Osteoblast (primary cell): ENCODE measurements at regions not wholly inside any gene's neighbourhood (a gene's known extent, or its start where the extent isn't known, plus 50 kb on each side); places are given as distances from the start of the nearest gene placed in this dataset.

Source experiments
- DNase-seq: peaks from one replicate; pipeline ENCODE4 v3.0.0; 2011; ENCODE audit warnings: low spot score, mixed read lengths; ENCODE audit not compliant: insufficient read length; ENCODE audit errors: missing footprints
- H2AFZ ChIP-seq: 2 replicates; pipeline ENCODE4 v1.6.0; 2011; ENCODE audit warnings: mild to moderate bottlenecking, low read length
- H3K27ac ChIP-seq: 2 replicates; pipeline ENCODE4 v1.5.1; 2011; ENCODE audit warnings: mild to moderate bottlenecking, low read depth, low read length, moderate library complexity
- H3K27me3 ChIP-seq: 2 replicates; pipeline ENCODE4 v1.6.0; 2012; ENCODE audit warnings: mild to moderate bottlenecking, control low read depth, inconsistent platforms, low read length, moderate library complexity; ENCODE audit not compliant: insufficient read depth
- H3K36me3 ChIP-seq: 2 replicates; pipeline ENCODE4 v1.5.1; 2011; ENCODE audit warnings: mild to moderate bottlenecking, low read length, control low read depth, moderate library complexity; ENCODE audit not compliant: insufficient read depth
- H3K4me1 ChIP-seq: 2 replicates; pipeline ENCODE4 v1.5.1; 2011; ENCODE audit warnings: mild to moderate bottlenecking, low read length, control low read depth, moderate library complexity; ENCODE audit not compliant: insufficient read depth
- H3K4me2 ChIP-seq: 2 replicates; pipeline ENCODE4 v1.6.0; 2011; ENCODE audit warnings: mild to moderate bottlenecking, low read length; ENCODE audit not compliant: insufficient read depth
- H3K4me3 ChIP-seq: fragments of 200-600 bp; sonication (generic); 3 replicates; pipeline ENCODE4 v1.5.1; 2012; ENCODE audit warnings: mild to moderate bottlenecking, low read length, inconsistent platforms; ENCODE audit not compliant: insufficient read depth
- H3K79me2 ChIP-seq: 2 replicates; pipeline ENCODE4 v1.6.0; 2012; ENCODE audit warnings: mild to moderate bottlenecking, low read length, control low read depth, inconsistent platforms; ENCODE audit not compliant: insufficient read depth
- H3K9me3 ChIP-seq: 2 replicates; pipeline ENCODE4 v1.5.1; 2011; ENCODE audit warnings: low read depth, low read length, control low read depth
- H4K20me1 ChIP-seq: 2 replicates; pipeline ENCODE4 v1.6.0; 2012; ENCODE audit warnings: mild to moderate bottlenecking, low read length, control low read depth; ENCODE audit not compliant: insufficient read depth
- TF ChIP-seq, protein P1 (sequence below): IDR thresholded peaks from 2 replicates; pipeline ENCODE4 v1.5.1; 2011; ENCODE audit warnings: mild to moderate bottlenecking, low read depth, low read length, moderate library complexity; ENCODE audit errors: extremely low read depth

DNA sequence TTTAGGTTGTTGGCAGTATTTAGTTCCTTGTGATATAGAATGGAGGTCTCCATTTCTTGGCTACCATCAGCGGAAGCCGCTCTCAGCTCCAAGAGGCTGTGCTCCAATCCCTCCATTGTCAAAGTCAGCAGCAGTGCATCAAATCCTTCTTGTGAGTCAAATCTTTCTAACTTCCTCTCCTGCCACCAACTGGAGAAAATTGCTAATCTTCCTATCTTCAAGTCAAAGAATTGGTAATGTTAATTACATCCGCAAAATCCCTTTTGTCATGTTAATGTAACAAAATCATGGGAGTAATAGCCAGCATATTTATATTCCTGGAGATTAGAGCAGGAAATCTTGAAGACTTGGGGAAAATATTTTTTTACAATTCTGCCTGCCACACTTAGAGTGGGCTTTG, 436.4 kb upstream of the DYNLRB2 start:
- Histone ChIP-seq H3K4me1 (peaks cover 15% of the 10 kb centered on the region), H3K4me2 (no peak overlapping the region), H3K27ac (no peak overlapping the region), H3K27me3 (no peaks in the 10 kb centered on the region), H3K9me3 (no peaks in the 10 kb centered on the region), H4K20me1 (no peaks in the 10 kb centered on the region), H3K4me3 (no peak overlapping the region), H3K36me3 (no peaks in the 10 kb centered on the region), H2AFZ (no peak overlapping the region), H3K79me2 (no peaks in the 10 kb centered on the region)
- DNase-seq = no peak
- TF ChIP-seq, protein P1, sequence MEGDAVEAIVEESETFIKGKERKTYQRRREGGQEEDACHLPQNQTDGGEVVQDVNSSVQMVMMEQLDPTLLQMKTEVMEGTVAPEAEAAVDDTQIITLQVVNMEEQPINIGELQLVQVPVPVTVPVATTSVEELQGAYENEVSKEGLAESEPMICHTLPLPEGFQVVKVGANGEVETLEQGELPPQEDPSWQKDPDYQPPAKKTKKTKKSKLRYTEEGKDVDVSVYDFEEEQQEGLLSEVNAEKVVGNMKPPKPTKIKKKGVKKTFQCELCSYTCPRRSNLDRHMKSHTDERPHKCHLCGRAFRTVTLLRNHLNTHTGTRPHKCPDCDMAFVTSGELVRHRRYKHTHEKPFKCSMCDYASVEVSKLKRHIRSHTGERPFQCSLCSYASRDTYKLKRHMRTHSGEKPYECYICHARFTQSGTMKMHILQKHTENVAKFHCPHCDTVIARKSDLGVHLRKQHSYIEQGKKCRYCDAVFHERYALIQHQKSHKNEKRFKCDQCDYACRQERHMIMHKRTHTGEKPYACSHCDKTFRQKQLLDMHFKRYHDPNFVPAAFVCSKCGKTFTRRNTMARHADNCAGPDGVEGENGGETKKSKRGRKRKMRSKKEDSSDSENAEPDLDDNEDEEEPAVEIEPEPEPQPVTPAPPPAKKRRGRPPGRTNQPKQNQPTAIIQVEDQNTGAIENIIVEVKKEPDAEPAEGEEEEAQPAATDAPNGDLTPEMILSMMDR = no peak

DNA sequence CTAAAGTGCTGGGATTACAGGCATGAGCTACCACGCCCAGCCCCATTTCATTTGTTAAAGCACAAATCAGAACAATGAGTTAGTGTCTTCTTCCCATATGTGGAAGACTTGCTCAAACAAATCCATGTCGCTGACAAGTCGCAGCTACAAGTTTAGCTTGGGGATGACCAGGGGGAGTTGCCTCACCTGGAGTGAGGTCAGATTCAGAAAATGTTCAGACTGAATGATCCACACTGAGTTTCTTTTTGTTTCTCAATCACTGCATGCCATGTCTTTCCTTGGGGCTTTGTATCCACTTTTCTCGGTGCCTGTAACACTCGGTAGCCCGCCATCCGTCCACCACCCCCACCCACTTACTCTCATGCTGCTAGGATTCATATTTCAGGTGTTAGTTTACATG, 437.3 kb upstream of the DYNLRB2 start:
- no peak overlapping the region for H3K4me3 ChIP-seq
- DNase-seq = no peak
- TF ChIP-seq, protein P1 = no peak
- H3K27ac ChIP-seq = no peak overlapping the region
- no peaks in the 10 kb centered on the region for H3K27me3 ChIP-seq
- H3K4me2 ChIP-seq = no peak overlapping the region
- no peaks in the 10 kb centered on the region for H3K9me3 ChIP-seq
- no peaks in the 10 kb centered on the region for H3K79me2 ChIP-seq
- no peaks in the 10 kb centered on the region for H4K20me1 ChIP-seq
- H3K4me1 ChIP-seq = peaks cover 15% of the 10 kb centered on the region
- no peaks in the 10 kb centered on the region for H3K36me3 ChIP-seq
- H2AFZ ChIP-seq = no peak overlapping the region

DNA sequence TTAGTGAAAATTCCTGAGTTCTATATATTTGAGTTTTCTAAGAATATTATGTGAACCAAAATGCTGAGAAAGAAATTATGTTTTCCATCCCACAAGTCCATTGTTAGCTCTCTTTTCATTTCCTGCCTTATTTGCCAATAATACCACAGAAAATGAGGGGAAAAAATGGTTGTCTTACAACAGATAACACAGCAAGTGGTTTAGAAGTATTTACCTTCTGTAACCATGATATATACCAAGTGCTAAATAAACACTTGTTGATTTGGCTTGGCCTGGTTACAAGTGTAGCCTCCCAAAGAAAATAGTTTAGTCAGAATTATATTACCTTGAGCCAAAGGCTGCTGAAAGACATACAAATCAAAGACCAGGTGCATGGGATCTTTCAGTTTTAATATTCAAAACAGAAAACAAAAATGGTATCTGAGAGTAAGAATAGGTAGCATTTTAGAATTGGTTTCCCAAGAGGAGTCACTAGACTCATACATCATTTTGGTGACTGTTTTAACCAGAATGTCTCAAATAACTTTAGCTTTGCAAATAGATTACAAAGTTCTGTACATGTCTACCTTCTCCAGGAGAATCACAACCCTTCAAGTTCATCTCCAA, 439.8 kb upstream of the DYNLRB2 start:
- Histone ChIP-seq H3K27me3 (no peaks in the 10 kb centered on the region), H3K79me2 (no peaks in the 10 kb centered on the region), H3K27ac (no peak overlapping the region), H3K36me3 (no peaks in the 10 kb centered on the region), H3K4me2 (no peak overlapping the region), H4K20me1 (no peaks in the 10 kb centered on the region), H3K4me3 (no peak overlapping the region), H3K4me1 (peaks cover 10% of the 10 kb centered on the region), H3K9me3 (peaks cover 2% of the 10 kb centered on the region), H2AFZ (no peak overlapping the region)
- no peak for DNase-seq
- TF ChIP-seq, protein P1 = no peak

DNA sequence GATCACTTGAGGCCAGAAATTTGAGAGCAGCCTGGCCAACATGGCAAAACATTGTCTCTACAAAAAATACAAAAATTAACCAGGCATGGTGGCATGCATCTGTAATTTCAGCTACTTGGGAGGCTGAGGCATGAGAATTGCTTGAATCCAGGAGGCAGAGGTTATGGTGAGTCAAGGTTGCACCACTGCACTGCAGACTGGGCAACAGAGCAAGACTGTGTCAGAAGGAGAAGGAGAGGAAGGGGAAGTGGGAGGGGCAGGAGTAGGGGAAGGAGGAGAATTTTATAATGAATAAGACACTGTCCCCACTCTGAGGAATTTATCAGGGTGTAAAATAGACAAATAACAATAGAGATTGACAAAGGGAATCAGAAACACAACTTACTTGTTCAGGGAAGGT, 440.6 kb upstream of the DYNLRB2 start:
- TF ChIP-seq, protein P1 = no peak

More for the DNA sequence above, 440.6 kb upstream of the DYNLRB2 start:
- Histone ChIP-seq H3K79me2 (no peaks in the 10 kb centered on the region), H4K20me1 (no peaks in the 10 kb centered on the region), H3K36me3 (no peaks in the 10 kb centered on the region), H3K4me1 (peaks cover 6% of the 10 kb centered on the region), H3K4me3 (no peak overlapping the region), H3K4me2 (no peak overlapping the region), H3K27me3 (no peaks in the 10 kb centered on the region), H3K9me3 (peaks cover 2% of the 10 kb centered on the region), H2AFZ (no peak overlapping the region), H3K27ac (no peak overlapping the region)
- DNase-seq = no peak
